ENCODE measurements at regions not wholly inside any gene's neighbourhood (a gene's known extent, or its start where the extent isn't known, plus 50 kb on each side); places are given as distances from the start of the nearest gene placed in this dataset.

GRCh38 chr5:44252545-44252944 is 136.7 kb downstream of the FGF10 start:
- TF ChIP-seq CTCF (IDR thresholded peaks at IDR 0.05) (no peak), POLR2A (IDR thresholded peaks at IDR 0.05) (no peak)

All from Peyer's patch (tissue), 4 donors.